ENCODE measurements at regions not wholly inside any gene's neighbourhood (a gene's known extent, or its start where the extent isn't known, plus 50 kb on each side); places are given as distances from the start of the nearest gene placed in this dataset.

DNA sequence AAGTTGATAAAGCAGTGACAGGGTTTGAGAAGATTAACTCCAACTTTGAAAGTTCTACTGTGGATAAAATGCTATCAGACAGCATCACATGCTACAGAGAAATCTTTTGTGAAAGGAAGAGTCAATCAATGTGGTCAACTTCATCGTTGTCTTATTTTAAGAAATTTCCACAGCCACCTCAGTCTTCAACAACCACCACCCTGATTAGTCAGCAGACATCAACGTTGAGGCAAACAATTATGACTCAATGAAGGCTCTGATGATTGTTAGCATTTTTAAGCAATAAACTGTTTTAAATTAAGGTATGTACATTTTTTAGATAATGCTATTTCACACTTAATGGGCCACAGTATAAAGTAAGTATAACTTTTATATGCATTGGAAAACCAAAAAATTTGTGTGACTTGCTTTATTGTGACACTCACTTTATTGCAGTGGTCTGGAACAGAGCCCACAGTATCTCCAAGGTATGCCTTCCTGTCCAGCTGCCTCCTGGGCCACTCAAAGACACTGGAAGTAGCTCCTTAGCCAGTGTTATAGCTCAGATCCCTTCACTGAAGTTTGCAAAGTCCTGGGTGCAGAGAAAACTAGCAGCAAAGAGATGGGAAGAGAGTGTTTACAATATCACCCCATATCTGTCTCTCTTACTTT, 293.1 kb downstream of the ARHGAP12 start:
- no peak for DNase-seq

DNA sequence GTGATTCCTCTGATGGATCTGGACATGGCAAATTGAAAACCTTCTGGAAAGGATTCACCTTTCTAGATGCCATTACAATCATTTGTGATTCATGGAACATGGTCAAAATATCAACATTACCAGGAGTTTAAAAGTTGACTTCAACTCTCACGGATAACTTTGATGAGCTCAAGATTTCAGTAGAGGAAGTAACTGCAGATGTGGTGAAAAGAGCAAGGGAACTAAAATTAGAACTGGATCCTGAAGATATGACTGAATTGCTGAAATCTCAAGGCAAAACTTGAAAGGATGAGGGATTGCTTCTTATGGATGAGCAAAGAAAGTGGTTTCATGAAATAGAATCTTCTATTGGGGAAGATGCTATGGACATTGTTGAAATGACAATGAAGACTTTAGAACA, 293.6 kb downstream of the ARHGAP12 start:
- no peak for DNase-seq

DNA sequence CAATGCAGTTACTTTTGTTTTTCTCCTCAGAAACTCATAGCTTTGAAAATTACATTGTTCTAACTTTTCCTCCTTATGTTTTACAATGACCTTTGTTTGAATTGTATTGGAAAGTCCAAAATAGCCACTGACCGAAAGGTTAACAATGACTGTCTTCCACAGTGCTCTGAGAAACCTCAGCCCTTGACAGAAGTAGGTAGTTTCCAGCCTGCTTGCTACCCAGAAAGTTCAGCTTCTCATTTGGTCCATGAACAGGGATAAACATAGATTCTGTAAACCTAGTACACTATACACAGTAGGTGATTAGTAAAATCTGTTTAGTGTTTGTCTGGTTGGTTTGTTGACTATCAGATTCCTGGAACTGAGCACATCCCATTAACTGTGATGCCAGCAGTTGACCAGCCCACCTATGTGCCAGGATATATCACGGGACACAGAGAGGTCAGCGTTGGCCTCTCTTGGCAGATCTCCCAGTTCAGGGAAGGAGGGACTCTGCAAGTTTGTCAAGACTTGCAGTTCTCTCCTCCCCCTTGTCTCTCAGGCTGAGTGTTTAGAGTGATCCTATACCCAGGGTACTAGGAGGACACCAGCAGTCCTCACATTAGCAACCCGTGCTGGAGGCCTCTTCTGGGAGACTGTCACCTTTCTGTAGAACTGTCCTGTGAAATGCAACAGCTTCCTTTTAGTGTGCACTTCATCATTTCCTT, 297.6 kb downstream of the ARHGAP12 start:
- no peak for DNase-seq

DNA sequence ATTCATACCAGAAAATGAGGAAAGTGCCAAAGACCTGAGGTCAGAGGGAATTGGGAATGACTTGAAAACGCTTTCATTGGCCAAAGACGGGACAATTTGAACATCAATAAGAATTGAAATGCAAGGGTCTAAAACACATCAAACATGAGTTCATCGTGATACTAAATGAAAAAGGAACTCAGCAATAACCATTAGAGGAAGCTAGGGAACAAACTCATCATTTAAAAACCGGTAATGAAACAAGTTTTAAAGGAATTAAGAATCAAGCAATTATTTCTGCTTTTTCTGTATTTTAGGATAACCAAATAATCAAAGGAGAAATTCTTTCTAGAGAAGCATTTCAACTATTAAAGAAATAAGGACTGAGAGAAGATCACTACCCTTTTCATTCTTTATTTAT, 303.1 kb downstream of the ARHGAP12 start:
- no peak for DNase-seq

DNA sequence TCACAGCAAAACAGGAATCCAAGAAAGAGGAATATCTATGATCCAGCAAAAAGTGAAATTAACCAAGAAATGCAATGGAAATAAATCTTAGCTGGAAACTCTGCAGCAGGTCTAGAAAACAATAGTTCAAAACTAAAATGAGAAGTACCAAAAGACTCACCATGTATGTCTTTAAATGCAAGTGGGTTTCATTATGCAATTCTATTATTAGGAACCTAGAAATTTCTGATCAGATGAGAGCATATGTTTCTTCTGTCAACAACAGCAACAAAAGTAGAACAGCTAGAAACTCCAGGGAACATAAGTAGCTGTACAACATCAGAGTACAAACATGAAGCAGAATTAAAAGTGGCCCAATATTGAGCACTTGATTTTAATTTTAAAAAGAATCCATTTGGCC, 304.0 kb downstream of the ARHGAP12 start:
- DNase-seq, result no peak

DNA sequence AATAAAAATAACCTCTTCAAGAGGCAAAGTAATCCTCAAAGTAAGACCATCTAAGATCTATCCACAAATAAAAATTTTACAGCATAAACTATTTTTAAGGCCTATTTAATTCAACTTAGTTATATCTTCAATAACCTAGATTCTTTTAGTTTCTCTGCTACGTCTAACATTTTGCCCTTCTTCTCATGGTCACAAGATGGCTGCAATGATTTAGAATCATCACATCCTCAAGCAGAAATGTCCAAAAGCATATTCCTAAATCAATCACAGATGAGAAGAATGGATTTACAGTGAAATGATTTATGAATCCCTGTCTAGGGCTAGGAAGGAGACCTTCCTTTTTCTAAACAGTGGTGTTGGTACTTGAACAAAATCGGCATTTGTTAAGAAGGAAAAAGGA, 304.7 kb downstream of the ARHGAP12 start:
- no peak for DNase-seq

DNA sequence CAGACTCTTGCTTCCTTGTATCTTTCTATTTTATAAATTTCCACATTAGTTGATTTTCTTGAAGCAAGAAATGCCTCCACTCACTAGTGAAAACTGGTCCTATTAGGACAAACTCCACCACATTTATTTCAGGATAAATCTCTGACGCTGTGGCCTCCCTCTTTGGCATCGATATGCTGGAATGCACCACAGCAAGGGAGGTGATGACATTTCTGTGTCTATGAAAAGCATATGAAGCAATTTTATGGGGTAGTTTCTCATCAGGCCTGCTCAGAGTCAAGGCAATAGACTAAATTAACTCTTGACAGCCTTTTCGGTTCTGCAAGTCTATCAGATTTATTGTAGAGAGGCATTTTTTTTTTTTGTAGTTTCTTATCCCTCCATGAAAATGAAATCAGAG, 304.4 kb downstream of the ZEB1 start:
- DNase-seq, result no peak

DNA sequence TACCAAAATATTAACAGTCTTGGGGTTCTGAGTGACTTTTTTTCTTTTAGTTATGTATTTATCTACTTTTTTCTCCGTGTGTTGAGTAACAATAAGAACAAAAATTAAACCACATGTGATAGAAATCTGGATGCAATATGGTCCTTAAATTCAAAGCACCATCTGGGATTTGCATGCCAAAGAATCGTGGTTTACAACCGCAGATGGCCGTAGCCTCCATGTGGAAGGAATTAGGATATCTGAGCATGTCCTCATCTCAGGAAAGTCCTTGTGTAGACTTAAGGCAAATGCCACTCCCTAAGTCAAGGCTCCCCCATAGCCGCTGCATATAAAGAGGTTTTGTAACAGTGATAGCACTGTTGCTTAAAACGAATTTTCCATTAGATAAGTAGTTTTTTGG, 304.0 kb downstream of the ZEB1 start:
- DNase-seq, result no peak

DNA sequence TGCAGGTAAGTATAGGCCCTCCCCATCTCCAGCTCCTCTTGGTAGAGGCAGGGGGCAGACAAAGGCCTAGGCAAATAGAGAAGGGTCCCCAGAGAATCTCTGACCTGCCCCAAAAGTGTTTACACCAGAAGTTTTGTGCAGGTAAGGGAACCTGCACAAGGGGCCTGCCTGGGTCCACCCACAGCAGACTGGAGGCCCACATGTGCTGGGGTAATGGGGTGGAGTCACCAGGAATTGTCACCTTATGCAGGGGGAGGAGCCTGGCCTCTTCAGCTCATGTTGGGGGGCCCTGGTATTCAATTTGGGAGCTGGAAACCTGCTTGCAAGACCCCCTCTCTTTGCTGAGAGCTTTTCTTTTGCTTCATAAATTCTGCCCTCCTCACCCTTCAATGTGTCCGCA, 302.7 kb downstream of the ZEB1 start:
- DNase-seq, result no peak

DNA sequence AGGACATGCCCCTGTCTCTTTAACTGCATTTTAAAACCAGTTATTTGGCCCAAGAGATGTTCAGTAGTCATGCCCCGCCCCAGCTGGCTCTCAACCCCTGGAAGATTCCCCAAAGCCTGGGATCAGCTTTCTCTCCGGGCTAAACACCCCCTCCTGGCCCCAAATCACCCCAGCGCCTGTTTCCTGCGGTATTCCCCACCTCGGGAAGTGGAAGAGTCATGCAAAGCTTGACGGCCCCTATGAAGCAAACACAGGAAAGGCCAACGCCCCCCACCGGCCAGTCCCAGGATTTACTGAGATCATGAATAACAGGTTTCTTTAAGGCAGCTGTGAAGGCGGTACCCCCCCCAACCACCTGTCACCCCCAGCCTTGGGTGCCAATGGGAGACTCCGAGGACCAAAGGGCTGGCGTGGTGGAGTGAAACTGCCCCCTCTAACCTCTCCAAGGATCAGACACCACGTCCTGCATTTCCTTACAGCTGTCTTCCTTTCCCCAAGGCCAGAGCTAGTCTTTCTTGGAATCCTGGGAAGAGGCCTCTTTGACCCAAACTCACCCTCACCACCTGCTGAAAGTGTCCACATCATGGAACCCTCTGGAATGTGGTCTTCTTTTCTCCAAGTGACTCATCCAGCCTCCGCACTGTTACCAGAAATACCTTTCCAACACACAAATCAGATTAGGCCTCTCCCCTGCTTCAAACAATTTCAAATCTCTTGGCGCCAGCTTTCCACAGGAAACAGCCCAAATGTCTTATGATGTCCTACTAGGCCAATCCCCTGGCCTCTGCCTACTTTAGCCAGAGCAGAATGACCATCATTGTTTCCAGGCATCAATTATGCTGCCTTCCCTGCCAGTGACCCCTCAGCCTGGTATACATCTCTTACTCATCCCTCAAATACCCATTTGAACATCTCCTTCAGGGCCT, 301.5 kb downstream of the ZEB1 start:
- DNase-seq, result no peak

DNA sequence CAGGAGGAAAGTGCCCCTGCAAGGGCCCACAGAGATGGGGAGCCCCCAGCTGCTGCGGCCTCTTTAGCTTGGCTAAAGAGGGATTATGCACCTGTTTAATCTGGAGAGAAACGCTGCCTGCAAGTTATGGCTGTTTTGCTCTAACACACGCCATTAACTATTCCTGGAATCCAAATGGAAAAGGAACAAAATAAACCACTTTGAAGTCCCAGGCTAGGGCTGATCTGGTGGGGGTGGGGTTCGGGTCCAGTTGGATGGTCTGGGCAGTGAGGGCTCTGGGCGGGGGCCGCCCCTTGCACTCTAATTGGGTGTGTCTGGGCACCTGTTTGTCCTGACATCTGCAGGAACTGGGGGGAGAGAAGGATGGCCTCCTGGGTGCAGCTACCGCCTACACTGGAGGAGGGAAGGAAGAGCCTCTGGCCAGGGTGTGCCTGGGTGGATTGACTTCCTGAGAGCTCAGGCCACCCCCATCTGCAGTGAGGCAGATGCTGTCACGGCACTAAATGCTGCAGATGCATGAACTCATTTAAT, 300.6 kb downstream of the ZEB1 start:
- DNase-seq, result no peak

DNA sequence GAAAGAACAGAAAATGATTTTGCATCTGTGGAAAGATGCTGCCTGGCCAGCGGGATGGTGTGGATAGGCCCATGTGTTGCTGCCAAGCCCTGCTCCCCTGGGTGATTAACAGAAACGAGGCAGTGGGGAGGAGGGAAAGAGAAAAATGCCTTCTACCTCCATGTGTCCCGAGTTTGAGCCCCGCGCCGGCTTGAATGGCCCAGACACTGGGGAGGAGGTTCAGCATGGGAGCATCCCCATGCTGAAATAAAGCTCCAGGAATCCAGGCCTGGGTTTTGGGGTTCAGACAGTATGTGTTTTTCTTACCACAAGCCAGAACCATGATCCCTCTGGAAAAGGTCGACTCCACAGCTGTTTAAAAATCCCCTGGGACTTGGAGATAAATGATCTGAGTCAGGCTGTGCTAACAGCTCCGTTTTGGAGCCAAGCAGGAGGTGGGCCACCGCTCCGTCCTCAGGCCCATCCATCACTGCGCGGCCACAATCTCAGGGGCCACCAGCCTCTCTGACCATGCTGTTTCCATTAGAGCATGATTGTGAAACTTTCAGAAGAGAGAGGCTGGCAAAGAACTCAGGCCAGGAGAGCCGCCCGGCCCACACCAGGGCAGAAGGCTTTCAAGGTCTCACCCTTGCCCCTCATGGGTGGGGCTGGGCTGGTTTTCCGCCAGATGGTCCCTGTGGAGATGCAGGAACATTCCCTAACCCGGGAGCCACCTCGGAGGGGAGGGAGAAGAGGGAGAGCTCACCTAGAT, 299.7 kb downstream of the ZEB1 start:
- no peak for DNase-seq

DNA sequence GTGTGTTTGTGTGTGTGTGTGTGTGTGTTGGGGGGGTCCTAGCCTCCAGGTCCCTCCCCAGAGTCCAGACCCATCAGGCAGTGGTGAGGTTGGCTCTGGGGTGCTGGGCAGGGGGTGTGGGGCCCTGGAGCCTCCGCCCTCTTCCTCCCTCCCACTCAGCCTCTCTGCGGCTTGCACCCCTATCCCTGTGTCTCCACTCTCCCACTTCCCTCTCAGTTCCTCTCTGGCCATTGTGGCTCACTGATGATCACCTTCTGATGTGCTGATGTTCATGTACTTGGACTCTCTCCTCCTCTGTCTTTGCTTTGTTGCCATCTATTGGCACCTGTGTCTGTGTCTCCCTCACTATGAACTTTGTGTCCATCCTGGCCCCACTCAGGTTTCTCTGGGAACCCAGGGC, 298.7 kb downstream of the ZEB1 start:
- no peak for DNase-seq

DNA sequence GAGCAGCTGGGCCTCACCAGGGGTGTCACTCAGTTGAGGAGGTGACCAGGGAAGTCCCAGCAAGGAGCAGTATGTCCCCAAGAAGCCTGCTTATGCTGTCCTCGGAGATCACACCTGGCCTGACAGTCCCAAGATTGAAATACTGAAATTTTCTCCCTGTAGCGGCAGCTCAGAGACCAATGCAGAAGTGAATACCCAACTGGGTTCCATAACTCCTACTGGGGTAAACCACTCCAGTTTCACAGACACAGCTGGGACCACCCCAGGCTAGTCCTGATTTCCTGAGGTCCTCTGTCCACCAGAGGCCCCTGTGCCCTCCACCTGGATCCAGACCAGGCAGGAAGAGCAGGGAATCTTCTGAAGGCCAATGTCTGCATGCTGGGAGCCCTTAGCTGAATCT, 298.1 kb downstream of the ZEB1 start:
- DNase-seq, result no peak

DNA sequence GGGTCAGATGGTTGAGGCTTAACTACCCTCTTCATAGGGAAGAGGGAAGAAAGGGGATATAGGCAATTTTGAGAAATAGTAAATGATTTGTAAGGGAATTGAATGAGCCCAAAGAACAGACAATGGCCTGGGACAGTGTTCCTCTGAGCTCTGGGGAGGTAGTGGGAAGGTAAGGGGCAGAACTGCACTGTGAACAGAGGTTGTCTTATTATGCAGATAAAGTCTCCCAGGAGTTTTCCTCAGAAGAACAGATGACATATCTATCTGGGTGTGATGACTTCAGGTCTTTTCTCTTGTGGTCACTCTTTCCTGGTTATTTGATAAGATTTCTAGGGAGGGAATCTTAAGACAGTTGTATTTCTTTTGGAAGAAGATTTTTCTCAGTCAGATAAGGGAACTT, 296.1 kb downstream of the ZEB1 start:
- DNase-seq, result no peak

DNA sequence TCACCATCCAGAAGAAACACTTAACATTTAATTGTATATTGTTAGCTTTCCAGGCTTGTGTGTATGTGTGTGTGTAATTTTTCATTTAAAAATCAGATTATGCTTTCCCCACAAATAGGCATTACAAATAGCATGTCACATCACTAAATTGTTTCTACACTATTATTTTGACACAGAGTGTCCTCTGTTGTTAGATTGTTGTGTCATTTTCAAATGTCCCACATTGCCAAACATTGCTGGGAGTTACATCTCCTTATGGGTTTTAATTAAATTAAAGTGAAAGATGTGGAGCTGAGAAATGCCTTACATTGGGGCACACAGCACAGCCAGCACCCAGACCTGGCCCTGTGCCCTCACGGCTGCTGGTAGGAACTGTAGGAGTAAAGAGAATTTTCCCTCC, 295.6 kb downstream of the ZEB1 start:
- no peak for DNase-seq

DNA sequence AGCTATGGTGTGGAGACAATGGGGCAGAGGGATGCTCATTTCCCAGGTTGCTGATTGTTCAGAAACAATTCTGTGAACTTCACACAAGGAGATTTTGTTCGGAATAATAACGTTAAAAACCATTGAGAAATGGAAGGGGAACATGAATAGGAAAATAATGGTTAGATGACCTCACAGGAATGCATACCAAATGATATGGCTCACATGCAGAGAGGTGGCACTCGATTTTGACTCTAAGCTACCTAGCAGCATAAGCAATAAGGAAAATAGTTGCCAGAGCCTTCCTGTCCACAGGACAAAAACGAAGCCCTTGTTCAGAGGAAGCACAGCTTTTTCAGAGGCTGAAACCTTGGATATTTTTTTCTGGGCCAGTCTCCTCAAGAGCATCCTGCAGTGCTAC, 293.1 kb downstream of the ZEB1 start:
- no peak for DNase-seq

DNA sequence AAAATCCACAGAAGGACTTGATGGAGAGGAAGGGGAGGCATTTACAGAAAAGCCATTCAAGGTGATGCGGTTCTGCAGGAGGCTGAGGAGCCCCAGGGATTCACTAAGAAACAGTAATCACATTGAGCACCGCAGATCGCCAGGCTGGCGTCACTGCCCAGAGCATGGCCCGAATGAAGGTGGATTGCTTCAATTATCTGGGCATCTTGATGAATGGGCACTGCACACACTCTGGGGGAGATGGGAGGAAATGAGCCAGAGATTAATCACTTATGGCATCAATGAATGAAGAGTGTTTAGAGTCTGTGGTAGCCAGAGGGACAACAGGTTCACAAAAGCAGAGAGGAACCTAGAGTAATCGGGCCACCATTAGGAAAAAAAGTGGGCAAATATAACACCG, 292.1 kb downstream of the ZEB1 start:
- DNase-seq, result no peak

DNA sequence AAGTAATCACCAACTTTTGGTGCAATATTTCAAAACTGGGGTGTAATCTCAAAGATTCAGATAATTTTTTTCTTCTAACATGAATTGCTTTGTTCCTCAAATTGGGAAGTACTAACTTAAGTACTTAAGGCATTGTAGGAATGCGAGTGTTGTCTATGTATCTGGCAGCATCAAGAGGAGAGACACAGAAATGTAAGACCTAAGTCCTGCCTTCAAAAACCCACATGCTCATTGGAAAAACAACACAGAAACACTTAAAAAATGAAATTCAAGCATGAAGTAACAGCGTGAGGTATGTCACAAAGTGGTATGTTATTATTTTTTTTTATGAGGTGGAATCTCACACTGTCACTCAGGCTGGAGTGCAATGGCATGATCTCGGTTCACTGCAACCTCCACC, 288.5 kb downstream of the ZEB1 start:
- DNase-seq, result no peak

DNA sequence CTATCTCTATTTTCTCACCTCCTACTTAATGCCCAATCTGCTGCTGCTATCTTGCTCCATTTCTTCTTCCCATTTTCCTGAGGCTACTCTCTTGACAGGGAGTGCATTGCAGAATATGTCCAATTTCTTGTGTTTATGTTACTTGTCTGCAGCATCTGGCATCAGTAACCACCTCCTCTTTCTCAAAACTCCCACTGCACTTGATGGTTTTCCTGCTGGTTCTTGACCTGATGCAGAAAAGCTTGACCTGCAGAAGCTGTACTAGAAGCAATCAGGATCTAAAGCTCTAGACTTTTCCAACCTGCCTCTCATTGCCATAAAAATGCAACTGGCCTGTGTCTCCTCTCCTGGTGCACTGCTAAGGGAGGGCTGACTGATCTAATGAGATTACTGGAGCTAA, 287.8 kb downstream of the ZEB1 start:
- no peak for DNase-seq

DNA sequence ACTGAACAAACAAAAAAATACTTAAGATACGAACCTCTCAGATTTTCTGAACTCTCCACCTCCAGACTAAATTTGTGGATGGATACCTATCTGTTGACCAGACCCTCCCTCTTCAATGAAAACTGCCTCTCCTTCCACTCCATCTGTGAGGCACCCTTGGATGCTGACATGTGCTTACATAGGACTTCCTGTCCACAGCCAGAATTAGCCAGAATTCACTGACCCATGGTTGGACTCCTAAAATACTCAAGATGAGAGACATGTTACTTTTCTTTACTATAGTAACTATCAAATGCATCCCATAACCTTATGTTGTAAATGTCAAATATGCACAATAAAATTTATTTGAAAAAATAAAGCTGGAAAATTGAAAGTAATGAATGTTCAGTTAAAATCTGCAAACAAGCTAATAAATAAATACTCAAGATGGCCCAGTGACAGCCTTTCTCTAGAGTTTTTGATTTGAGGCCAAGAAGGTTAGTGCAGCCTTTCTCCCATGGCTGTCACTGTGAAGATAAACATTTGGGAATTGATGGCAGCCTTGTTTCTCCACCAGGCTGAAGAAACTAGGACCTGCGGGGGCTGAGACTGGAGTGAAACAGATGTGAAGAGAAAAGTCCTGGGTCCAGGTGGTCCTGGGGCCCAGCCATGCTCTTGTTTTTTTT, 287.0 kb downstream of the ZEB1 start:
- DNase-seq, result no peak

DNA sequence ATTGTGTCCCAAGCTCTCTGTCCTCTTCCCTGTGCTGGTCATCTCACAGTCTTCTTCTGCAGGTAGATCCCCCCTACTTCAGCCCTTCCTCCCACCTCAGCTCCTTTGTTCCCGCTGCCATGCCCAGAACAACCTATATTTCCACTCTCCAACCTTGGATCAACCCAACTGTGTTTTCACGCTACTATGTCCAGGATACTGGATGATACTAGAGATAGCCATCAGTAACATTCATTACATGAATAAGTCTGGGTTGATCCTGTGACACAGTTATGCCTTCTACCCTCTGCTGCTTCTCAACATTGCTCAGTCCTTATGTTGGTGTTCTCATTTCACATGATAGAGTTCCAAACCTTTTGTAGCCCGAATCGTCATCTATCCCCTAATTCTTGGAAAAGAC, 286.4 kb downstream of the ZEB1 start:
- DNase-seq, result no peak
